Esophagus muscularis mucosa (tissue), 4 donors: ENCODE measurements at regions not wholly inside any gene's neighbourhood (a gene's known extent, or its start where the extent isn't known, plus 50 kb on each side); places are given as distances from the start of the nearest gene placed in this dataset.

Experiments used
- DNase-seq: peaks from one replicate; pipeline ENCODE4 v3.0.0-alpha.2; 2017; ENCODE audit errors: extremely low spot score
- H3K27ac ChIP-seq, 4 donors: fragments of 200-600 bp; sonication (generic); replicated peaks in 1 of 4; 1 replicate in 3 of 4; 2 replicates in 1 of 4; pipeline ENCODE4 v1.5.1; 2016 to 2019; ENCODE audit warnings: mild to moderate bottlenecking in 1 of 4
- H3K27me3 ChIP-seq, 4 donors: fragments of 200-600 bp; sonication (generic); one replicate each; pipeline versions ENCODE4 v1.5.1 to v1.6.0; 2016 to 2019
- H3K36me3 ChIP-seq, 4 donors: fragments of 200-600 bp; sonication (generic); one replicate each; pipeline ENCODE4 v1.5.1; 2016 to 2019
- H3K4me1 ChIP-seq, 4 donors: fragments of 200-600 bp; sonication (generic); one replicate each; pipeline ENCODE4 v1.5.1; 2016 to 2019
- H3K4me3 ChIP-seq, 4 donors: fragments of 200-600 bp; sonication (generic); 1 replicate in 2 of 4; 2 replicates in 2 of 4; pipeline ENCODE4 v1.5.1; 2016 to 2019; ENCODE audit warnings: mild to moderate bottlenecking in 4 of 4, moderate library complexity in 1 of 4
- H3K9me3 ChIP-seq, 4 donors: fragments of 200-600 bp; sonication (generic); 1 replicate in 3 of 4; 2 replicates in 1 of 4; pipeline ENCODE4 v1.5.1; 2016 to 2019
- CTCF ChIP-seq, 3 experiments: fragments of 200-600 bp in 2 of 3; fragments of 450-650 bp in 1 of 3; sonication (generic) in 2 of 3; IDR thresholded peaks; one replicate each; pipeline ENCODE4 v1.5.1; 2017 to 2019; ENCODE audit warnings: antibody characterized with exemption in 3 of 3, mild to moderate bottlenecking in 2 of 3, moderate library complexity in 1 of 3
- EP300 ChIP-seq: sonication (generic); formaldehyde crosslinking; IDR thresholded peaks from one replicate; pipeline ENCODE4 v1.6.1; 2017; ENCODE audit warnings: antibody characterized with exemption
- POLR2A ChIP-seq: fragments of 450-650 bp; IDR thresholded peaks from one replicate; pipeline ENCODE4 v1.6.1; 2017; ENCODE audit warnings: antibody characterized with exemption, moderate library complexity, mild to moderate bottlenecking, low read depth
- POLR2AphosphoS5 ChIP-seq, 2 donors: sonication (generic); formaldehyde crosslinking; IDR thresholded peaks; one replicate each; pipeline ENCODE4 v1.6.1; 2017; ENCODE audit warnings: antibody characterized with exemption in 2 of 2
- WGBS: methylation state at CpG from one replicate; pipeline ENCODE4 v1.1.5; 2018; 5-methylcytosine and 5-hydroxymethylcytosine counted together
- intact Hi-C: fragments of 100-400 bp; cut with DNase I; formaldehyde crosslinking; loops from one replicate; pipeline ENCODE4 v1.15.1; 2023

- WGBS: 80% methylated on average over 2 of the region's 2 CpGs
- H3K4me3 ChIP-seq: no peak overlapping the region
- intact Hi-C loops: no loop called here
- no peaks in the 10 kb centered on the region for H3K9me3 ChIP-seq
- TF ChIP-seq CTCF (IDR thresholded peaks at IDR 0.05): no peak
- H3K36me3 ChIP-seq: peaks cover 0 to 17% (median 2%) of the 10 kb centered on the region in 4 donors
- H3K4me1 ChIP-seq: peaks cover 62 to 80% (median 75%) of the 10 kb centered on the region in 4 donors
- no peaks in the 10 kb centered on the region for H3K27me3 ChIP-seq
- DNase-seq: no peak
- H3K27ac ChIP-seq: peak overlapping the region; percentile 59 to 69 (median 62)
Measured at GRCh38 chr1:39128959-39129358, 75.5 kb upstream of the MACF1 start.

GRCh38 chr1:39129514-39129913, 75.0 kb upstream of the MACF1 start:
- Histone ChIP-seq H3K27me3 (no peaks in the 10 kb centered on the region), H3K36me3 (peaks cover 0 to 12% (median 2%) of the 10 kb centered on the region in 4 donors), H3K9me3 (no peaks in the 10 kb centered on the region), H3K4me3 (no peak overlapping the region), H3K4me1 (peaks cover 62 to 82% (median 75%) of the 10 kb centered on the region in 4 donors), H3K27ac (peak overlapping the region; percentile 59 to 69 (median 62))
- TF ChIP-seq CTCF (IDR thresholded peaks at IDR 0.05) (peak; percentile 36 to 47 (median 46)), POLR2A (no peak)
- no peak for DNase-seq
- intact Hi-C loops: no loop called here

DNA sequence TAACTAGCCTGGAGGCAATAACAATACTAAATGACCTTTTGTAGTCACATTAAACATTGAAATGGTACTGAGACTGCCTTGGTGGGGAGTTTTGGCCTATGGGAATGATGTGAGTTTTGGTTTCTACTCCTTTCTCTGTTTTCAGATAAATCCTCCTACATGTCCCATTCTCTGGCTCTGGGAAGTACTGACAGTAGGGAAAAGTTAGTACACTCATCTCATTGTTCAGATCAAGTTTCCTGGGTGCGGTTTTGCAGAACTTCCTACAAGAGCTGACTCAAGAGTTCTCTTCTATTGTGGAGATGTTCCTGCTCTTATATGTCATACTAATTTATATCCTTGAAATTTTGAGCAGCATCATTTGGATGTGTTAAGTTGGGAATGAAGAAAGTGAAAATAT, 74.2 kb upstream of the MACF1 start:
- DNase-seq: no peak
- Histone ChIP-seq H3K4me3 (no peak overlapping the region), H3K4me1 (peaks cover 62 to 86% (median 75%) of the 10 kb centered on the region in 4 donors), H3K27me3 (no peaks in the 10 kb centered on the region), H3K36me3 (peaks cover 0 to 10% (median 2%) of the 10 kb centered on the region in 4 donors), H3K27ac (peak overlapping the region; percentile 59 to 69 (median 62)), H3K9me3 (no peaks in the 10 kb centered on the region)
- WGBS: 45% methylated on average over 1 of the region's 1 CpG
- intact Hi-C loops: no loop called here
- TF ChIP-seq CTCF (IDR thresholded peaks at IDR 0.05): no peak
- TF ChIP-seq EP300: no peak
- no peak for TF ChIP-seq POLR2A
- no peak for TF ChIP-seq POLR2AphosphoS5 (IDR thresholded peaks at IDR 0.05)

DNA sequence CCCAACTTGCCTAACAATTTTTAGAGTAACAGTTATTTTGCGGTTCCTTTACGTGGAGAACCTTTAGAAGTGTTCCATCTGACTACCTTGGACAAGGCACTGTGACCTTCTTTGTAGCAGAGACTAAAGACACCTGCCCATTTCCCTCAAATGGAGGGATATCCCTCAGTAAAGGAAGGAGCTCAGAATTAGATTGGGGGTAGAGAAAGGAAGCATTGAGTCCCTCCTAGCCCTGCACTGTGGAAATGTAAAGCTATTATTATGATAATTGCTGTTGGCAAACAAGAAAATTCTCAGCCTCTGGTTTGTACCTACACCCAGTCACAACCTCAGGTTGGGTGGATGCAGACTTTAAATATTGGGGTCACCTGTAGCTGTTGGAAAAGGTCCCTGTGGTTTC, 72.6 kb upstream of the MACF1 start:
- DNase-seq: no peak
- peaks cover 56 to 89% (median 83%) of the 10 kb centered on the region in 4 donors for H3K4me1 ChIP-seq
- H3K27me3 ChIP-seq: no peaks in the 10 kb centered on the region
- no peaks in the 10 kb centered on the region for H3K36me3 ChIP-seq
- no peaks in the 10 kb centered on the region for H3K9me3 ChIP-seq
- intact Hi-C loops: no loop called here
- TF ChIP-seq POLR2AphosphoS5 (IDR thresholded peaks at IDR 0.05): no peak
- TF ChIP-seq POLR2A: no peak
- TF ChIP-seq EP300: no peak
- TF ChIP-seq CTCF (IDR thresholded peaks at IDR 0.05): no peak
- WGBS: 92% methylated on average over 2 of the region's 2 CpGs
- H3K27ac ChIP-seq: peak overlapping the region; percentile 59 to 72 (median 64)
- no peak overlapping the region for H3K4me3 ChIP-seq

- peaks cover 48 to 89% (median 82%) of the 10 kb centered on the region in 4 donors for H3K4me1 ChIP-seq
- TF ChIP-seq POLR2AphosphoS5 (IDR thresholded peaks at IDR 0.05): peak in 1 of 2 donors; percentile 43
- no peak for TF ChIP-seq POLR2A
- TF ChIP-seq CTCF (IDR thresholded peaks at IDR 0.05): peak in 1 of 3 experiments; percentile 26
- no peak for TF ChIP-seq EP300
- H3K36me3 ChIP-seq: no peaks in the 10 kb centered on the region
- no peaks in the 10 kb centered on the region for H3K27me3 ChIP-seq
- DNase-seq: no peak
- WGBS: 56% methylated on average over 6 of the region's 9 CpGs
- no peak overlapping the region for H3K4me3 ChIP-seq
- peak overlapping the region; percentile 59 to 72 (median 64) for H3K27ac ChIP-seq
- no peaks in the 10 kb centered on the region for H3K9me3 ChIP-seq
- intact Hi-C loops: no loop called here
Measured at GRCh38 chr1:39132505-39133339, 71.8 kb upstream of the MACF1 start.
